GM18499 (cell line): ENCODE measurements at regions not wholly inside any gene's neighbourhood (a gene's known extent, or its start where the extent isn't known, plus 50 kb on each side); places are given as distances from the start of the nearest gene placed in this dataset.

Source experiments
- ATAC-seq: cut with Tn5 transposase; IDR thresholded peaks from one replicate; pipeline ENCODE4 v1.9.1; 2021; ENCODE audit warnings: moderate number of reproducible peaks; ENCODE audit not compliant: insufficient read depth, unreplicated experiment

DNA sequence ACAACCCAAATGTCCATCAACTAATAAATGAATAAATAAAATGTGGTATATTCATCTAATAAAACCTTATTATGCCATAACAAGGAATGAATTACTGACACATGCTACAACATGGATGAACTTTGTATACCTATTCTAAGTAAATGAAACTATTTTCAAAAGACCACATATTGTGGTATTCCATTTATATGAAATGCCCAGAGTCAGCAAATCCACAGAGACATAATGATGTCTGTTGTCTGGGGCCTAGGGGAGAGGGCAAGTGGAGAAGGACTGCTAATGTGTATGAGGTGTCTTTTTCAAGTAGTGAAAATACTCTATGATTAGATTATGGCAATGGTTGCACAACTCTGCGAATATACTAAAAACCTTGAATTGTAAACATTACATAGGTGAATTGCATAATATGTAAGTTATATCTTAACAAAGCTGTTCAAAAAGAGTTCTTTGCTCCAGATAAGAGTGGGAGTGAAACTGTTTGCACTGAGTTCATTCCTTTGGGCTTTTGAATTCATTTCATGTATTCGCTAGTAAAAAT, 464.2 kb downstream of the NUF2 start:
- no peak for ATAC-seq

DNA sequence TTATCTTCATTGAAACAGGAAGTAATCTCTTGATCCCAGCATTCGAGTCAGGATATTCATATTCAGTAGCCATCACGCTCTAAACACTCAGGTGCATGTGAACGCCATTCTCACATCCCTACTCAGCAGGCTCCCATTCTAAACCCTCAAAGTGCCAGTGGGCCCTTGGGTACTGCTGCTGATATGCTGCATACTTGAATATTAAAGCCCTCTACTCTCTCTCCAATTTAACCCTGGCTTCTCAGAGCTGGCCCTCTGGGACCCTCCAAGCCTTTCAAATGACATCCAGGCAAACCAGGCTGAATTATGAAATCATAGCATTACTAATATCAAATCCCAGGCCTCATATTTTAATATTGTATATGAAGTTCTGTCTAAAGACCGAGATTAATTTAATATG, 468.2 kb downstream of the NUF2 start:
- ATAC-seq = no peak

GRCh38 chr1:163794551-163794950, 472.8 kb downstream of the NUF2 start:
- no peak for ATAC-seq

- no peak for ATAC-seq
Measured at GRCh38 chr1:163796394-163796821, 474.7 kb downstream of the NUF2 start.

DNA sequence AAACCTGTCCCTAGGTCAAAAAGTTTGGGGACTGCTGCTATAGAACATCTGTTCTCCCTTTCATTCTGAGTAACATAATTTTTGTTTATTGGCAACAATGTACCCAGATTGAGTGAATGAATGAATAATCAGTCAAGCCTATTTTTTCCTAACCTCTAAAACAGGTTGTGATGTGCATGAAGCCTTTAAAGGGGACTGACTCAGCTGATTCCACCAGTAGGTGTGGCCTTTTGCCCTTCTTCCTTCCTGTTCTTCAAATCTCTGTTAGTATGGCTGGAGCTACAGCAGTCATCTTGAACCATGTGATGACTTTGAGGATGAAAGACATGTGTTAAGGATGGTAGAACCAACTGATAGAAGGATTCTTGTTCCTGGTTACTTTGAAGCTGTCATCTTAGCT, 476.1 kb downstream of the NUF2 start:
- no peak for ATAC-seq

DNA sequence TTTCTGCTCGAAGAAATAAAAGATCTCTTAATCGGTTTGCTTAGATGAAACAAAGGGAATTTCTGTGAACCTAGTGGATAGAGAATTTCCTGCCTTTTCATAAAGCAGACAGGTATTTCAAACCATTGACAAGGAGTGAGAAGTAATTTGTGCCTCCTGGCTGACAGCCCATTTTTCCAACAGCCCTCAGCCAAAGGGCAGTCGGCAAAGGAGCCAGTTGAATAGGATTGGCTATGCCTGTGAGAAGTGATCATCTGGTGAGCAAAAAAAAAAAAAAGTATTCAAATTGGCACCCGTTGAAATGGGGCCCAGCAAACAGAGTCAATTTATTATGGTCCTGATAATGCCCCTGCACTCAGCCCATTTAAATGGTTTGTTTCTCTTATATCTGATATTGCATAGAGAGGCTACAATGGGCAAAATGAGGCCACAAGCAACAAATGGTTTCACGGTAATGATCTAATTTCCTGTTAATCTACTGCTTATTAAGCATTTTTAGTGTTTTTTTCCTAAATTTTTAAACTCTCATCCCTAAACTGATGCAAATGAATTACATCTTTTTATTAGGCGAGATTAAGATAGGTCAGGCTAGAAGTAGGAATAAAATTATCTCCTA, 477.5 kb downstream of the NUF2 start:
- no peak for ATAC-seq

- no peak for ATAC-seq
Measured at GRCh38 chr1:163807331-163808049, 485.7 kb downstream of the NUF2 start.

DNA sequence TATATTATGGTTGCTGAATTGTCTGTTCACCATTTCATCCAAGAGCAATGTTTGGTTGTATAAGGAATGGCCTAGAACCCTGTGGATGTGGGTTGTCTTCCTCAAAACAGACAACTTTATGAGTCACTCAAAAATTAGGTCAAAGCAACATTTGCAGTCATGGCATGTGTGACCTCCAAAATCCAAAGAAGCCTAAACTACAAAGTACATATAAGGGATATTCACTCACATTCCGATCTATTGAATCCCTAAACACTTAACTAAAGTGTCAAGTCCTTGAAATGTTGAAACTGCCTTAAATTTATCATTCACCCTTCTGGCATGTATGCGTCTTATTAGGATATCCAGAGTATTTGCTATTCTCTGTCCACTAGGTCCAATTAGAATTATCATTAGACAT, 491.5 kb downstream of the NUF2 start:
- no peak for ATAC-seq

DNA sequence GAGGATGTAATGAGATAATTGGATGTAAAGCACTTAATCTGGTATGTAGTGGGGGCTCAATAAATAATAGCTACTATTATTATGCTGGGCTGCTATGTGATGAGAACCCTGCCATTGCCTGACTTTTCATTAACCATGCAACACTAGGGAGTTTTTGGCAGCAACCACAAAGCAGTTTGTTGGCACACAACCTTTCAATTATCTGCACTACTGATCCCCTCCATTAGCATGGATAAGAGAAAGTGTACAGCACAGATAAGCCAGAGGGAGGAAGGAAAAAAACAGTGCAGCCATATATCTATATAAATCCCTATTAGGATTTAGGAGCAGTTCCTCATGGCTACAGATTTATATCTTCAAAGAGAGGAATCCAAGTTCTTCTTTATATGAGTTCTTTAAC, 498.5 kb downstream of the NUF2 start:
- ATAC-seq = no peak

- no peak for ATAC-seq
Measured at GRCh38 chr1:163820766-163821165, 499.0 kb downstream of the NUF2 start.

- ATAC-seq = no peak
Measured at GRCh38 chr1:163821679-163822078, 499.9 kb downstream of the NUF2 start.

GRCh38 chr1:163823017-163823416, 501.3 kb downstream of the NUF2 start:
- no peak for ATAC-seq

DNA sequence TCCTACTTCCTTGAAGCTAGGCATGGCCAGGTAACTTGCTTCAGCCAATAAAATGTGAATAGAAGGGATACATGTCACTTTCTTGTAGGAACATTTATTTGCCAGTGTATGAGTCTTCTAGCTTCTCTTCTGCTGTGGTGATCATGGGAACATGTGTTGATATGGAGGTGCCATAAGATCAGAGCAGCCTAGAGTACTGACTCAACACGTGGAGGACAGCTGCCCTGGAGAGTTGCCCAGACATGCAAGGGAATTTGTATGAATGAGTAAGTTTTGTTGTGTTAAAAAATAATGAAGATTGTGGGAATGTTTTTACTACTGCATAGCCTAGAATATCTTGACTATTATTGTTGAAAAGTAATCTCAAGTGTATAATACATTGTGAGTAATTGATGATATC, 502.3 kb downstream of the NUF2 start:
- no peak for ATAC-seq

GRCh38 chr1:163824490-163824889, 502.7 kb downstream of the NUF2 start:
- no peak for ATAC-seq

DNA sequence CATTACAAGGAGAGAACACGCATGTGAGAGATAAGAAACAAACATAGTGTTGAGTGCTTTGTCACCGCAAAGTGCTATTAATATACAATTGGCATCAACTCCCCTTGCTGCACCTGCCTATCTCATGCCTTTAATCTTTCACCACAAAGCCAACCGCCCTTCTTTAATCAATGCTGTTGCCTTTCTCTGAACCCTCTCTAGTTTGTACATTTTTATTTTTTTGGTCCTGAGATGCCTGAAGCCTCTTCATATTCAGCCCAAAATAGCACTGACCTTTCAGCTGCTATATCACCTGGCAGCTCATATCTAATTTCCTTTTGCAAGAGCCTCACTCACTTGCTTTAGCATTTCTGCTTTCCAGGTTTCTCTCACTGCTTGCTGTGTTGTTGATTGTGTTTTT, 504.7 kb downstream of the NUF2 start:
- ATAC-seq = no peak

DNA sequence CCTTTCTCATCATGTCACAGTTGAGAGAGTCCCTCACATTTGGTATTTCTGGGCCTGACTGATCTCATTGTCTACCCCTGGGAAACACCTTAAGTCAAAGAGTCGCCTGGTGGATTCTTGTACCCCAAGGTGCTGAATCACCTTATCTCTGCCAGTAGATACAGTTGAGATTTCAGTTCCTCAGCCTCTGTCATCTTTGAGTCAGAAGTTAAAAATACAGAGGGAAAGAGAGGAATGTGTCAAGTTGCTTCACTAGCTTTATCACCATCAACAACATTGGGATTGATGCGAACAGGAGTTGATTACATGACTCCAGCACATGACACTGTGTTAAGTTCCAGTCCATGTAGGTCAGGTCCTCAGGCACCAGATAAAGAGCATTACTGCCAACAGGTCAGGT, 513.0 kb downstream of the NUF2 start:
- no peak for ATAC-seq

DNA sequence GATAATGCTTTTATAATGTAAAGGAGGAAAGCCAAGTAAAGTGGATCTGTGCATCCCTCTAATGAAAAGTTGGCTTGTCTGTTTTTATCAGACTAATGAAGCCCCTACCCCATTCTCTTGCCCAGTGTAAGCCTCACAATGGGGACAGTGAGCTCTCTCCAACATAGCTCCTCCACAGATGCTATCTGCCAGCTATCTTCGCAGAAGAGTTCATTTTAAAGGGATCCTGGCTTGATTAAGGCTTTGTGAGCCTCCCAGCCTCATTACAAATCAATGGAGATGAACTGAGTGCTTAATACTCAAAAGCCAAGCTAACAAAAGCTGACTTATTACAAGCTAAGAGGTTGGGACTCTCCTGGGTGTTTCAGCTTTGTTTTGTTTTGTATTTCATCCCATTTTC, 514.7 kb downstream of the NUF2 start:
- ATAC-seq = no peak

- ATAC-seq = no peak
Measured at GRCh38 chr1:163837206-163837605, 515.5 kb downstream of the NUF2 start.

- ATAC-seq = no peak
Measured at GRCh38 chr1:163842571-163842970, 520.8 kb downstream of the NUF2 start.

DNA sequence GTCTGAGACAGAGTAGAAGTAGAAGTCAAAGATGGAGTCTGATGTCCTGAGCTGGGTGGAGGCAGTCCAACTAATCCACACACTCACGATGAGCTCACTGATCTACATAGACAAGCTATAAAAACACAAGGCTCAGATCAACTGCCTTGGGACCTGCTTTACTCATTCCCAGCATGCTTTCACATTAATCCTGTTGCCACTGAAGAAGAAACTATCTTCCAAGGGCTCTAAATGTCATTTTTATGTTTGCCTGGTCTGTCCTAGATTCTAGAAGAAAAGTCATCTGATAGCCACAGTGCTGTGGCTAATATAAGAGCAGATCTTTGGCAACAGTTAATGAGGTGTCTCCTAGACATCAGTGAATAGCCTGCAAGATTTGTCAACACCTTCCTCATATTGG, 522.7 kb downstream of the NUF2 start:
- no peak for ATAC-seq

- no peak for ATAC-seq
Measured at GRCh38 chr1:163845279-163845678, 523.5 kb downstream of the NUF2 start.

DNA sequence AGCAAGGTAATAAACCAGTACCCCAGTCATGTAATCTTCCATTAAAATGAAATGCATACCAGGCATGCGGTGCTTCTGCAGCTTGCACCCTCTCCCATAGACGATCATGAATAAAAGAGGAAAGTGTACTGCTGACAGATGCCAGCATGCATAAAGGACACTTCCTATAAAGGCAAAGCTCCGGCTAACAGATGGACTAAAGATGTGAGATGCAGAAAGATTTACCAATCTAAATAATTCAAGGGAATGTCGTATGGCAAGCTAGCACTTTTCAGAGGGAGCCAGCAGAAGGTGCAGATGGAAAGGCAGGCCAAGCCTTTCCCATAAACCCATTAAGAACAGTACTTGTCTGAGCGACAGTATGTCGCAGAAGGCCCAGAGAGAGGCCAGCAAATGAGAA, 542.0 kb downstream of the NUF2 start:
- ATAC-seq = no peak
